Right renal pelvis (tissue), 4 donors: ENCODE measurements at regions not wholly inside any gene's neighbourhood (a gene's known extent, or its start where the extent isn't known, plus 50 kb on each side); places are given as distances from the start of the nearest gene placed in this dataset.
"Not testable (repeated sequence)": the region's sequence is repeated elsewhere in the genome, so short reads cannot be mapped to it uniquely, and the experiment has no call there.

ENCODE experiments used
- DNase-seq, 4 donors: peaks; one replicate each; pipeline ENCODE4 v3.0.0-alpha.2; 2013; ENCODE audit warnings: low read depth in 4 of 4, low spot score in 3 of 4, missing footprints in 1 of 4

DNA sequence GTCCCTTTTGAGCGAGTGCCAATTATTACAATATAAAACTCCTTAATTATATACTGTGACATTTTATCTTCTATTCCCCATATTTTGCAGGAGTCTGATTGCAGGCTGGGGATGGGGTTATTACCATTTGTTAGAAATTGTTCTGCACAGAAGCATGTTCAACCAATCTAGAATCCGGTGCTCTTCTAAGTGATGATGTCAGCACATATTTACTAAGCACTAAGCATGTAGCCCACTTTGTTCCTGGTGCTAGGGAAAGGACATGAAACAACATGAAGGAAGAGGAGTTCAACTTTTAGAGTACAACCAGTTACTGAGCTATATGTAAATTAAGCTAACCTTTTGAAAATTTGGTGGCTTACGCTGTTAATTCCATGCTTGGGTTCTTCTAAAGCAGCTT lies 52.8 kb upstream of the IL1RAPL2 start:
- DNase-seq, result no peak

DNA sequence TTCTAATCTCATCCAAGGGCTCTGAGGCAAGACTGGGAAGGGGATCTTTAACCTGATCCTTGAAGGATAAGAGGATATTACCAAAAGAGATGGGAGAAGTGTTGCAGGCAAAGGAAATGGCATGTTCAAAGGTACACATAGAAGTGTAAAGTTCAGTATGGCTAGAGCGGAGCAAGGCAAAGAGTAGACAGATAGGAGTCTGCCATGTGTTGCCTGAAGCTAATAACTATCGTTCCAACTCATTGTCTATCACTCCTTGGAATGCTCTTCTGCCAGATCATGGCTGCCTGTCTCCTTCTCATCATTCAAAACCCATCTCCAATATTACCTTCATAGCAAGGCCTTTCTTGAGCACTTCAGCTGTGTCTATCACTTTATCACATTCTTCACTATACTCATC lies 55.2 kb upstream of the IL1RAPL2 start:
- no peak for DNase-seq

DNA sequence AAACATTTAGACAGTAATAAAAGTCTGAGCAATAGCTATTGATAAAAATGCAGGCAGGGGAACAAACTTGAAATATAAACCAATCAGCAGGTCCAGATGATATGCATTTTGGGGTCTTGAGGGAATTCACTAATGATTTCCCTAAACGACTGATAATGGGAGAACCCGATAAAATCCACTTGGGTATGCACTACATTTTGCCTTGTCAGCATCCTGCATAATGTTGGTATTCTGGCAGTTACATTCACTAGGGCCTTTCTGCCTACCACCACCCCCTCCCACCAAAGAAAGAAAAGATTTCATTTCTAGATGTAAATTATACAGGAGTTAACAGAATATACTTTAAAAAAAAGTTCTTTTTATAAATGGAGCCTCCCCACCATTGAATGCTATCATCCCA lies 63.5 kb upstream of the IL1RAPL2 start:
- DNase-seq, result no peak

DNA sequence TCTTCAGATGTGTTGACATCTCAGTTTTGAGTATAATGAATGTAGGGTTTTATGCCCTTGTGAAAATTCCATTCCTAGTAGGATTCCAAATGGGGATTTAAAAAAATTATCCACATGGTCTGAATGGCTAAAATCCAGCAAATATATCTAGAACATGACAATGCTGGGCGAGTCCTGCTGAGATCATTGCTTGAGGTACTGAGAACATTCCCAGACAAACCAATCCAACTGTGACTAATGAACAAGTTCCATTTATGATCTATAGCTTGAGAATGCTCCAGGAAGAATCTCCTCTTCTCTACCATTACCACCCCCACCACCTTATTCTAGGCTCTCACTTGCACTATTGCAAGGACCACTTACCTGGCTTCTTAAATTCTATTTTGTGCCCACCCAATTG lies 77.2 kb upstream of the IL1RAPL2 start:
- no peak for DNase-seq

DNA sequence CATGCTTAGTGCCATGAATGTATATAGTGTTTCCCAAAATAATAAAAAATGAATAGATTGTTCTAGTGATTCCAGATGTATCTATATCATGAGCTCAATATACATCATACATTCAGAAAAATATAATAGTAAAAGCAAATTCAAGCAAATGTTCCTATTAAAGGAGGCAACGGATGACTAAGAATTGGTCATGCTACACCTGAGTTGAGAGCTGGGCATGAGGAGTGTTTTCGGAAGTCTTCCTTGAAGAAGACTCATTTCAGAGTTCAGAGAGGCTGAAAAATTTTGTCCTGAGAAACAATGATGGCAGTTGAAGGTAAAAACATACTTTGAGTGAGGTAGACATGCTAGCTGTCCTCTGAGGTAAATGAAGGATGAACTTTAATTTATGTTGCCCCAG lies 79.3 kb upstream of the IL1RAPL2 start:
- DNase-seq, result no peak

DNA sequence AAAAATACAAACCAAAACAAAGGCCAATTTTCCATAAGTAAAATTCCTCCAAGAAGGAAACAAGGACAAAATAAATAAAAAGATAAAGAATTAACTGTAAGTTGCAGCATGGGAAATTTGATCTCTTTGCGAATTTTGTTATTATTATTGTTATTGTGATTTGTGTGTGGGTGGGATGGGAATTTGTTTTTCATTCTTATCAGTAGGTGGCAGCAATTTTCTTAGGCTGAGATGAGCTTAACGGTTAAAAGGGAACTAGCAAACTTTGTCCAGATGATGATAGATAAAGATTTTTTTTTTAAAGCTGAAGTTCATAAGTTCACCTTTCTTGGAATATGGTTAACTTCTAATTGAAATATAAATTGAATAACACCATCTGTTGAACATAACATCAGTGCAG lies 83.2 kb upstream of the IL1RAPL2 start:
- DNase-seq, result no peak

DNA sequence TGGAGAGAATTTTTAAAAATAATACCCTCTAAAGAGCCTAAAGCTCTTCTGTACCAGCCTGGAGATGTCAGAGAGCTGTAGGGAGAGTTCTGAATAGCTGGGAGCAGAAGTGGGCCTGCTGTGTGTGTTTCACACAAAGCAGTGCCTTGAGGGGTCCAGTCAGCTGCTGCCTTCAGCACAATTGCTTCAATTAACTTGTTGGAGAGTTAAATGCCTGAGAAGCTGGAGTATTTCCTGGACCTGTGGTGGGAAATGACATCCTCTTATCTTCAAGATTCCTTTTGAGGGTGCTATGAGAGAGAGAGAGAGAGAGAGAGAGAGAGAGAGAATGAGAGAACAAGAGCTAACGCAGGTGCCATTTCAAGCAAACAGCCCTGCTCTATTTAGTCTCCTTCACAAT lies 96.2 kb upstream of the IL1RAPL2 start:
- no peak for DNase-seq

DNA sequence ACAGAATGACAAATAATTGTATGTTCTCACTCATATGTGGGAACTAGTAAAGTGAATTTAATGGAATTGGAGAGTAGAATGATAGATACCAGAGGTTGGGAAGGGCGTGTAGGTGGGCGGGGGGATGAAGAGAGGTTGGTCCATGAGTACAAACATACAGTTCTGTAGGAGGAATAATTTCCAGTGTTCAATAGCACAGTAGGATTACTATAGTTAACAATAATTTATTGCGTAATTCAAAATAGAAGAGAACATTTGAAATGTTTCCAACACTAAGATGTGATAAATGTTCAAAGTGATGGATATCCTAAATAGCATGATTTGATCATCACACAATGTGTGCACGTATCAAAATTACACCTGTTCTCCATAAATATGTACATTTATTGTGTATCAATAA lies 106.2 kb upstream of the IL1RAPL2 start:
- no peak for DNase-seq

DNA sequence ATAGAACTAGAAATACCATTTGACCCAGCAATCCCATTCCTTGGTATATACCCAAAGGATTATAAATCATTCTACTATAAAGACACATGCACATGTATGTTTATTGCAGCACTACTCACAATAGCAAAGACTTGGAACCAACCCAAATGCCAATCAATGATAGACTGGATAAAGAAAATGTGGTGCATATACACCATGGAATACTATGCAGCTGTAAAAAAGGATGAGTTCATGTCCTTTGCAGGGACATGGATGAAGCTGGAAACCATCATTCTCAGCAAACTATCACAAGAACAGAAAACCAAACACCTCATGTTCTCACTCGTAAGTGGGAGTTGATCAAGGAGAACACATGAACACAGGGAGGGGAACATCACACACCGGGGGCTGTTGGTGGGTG lies 108.9 kb upstream of the IL1RAPL2 start:
- not testable (repeated sequence) for DNase-seq

DNA sequence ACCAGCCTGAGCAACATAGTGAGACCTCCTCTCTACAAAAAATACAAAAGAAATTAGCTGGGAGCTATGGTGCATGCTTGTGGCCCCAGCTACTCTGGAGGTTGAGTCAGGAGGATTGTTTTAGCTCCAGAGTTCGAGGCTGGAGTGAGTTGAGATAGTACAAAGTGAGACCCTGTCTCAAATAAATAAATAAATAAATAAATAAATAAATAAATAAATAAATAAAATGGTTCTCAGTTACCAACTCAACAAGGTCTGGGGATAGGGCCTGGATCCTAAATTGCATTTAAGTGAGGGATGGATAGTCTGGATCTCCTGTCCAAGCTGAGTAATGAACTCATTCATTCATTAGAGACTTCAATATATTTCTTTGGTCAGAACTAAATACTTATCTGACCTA lies 115.7 kb upstream of the IL1RAPL2 start:
- DNase-seq, result no peak

DNA sequence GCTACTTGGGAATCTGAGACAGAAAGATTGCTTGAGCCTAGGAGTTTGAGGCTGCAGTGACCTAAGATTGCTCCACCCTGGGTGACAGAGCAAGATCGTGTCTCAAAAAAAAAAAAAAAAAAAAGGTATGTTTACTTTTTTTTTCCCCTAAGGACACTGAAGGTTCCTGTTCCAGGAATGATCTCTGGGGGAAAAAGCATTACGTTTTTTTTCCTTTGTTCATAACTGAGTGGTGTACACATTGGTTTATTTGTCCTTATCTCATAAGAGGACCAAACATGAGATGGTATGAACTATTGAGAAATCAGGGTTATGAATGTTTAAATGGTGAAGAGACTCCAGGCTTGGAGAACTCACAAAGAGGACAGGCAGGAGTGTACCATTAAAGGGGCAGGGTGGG lies 120.4 kb upstream of the IL1RAPL2 start:
- DNase-seq, result no peak

DNA sequence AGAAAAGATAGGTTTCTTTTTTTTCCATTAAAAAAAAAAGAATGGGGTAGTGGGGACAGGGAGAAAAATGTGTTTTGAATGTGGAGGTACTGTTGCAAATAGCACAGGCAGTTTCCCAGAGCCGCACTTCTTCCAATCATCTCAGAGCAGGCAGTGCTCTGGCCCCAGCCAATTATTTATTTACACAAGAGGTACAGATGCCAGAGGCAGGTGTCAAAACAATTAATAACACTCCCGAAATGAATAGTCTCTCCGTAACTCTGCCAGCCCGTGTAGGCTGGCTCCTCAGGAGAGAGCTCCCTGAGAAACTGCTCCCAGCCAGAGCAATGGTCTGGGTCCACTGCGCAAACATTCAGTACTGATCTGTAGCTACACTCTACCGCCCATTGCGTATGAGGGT lies 130.8 kb upstream of the IL1RAPL2 start:
- DNase-seq, result no peak

DNA sequence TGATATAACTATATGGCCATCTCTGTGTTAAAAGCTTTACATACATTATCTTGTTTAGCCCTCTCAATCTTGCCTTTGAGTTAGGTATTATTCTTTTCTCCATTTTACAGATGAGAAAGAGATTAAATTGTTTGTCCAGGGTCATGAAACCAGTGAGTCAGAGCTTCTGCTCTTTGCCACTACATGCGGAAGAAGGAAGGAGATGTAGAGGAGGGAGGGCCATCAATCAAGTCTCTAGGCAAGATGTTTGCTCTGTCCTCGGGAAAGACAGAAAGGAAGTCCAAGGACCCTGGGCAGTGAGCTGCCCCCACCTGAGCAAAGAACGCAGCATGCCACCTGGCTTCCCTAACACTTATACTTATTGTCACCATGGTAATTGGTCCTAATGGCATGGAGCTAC lies 133.7 kb upstream of the IL1RAPL2 start:
- no peak for DNase-seq

DNA sequence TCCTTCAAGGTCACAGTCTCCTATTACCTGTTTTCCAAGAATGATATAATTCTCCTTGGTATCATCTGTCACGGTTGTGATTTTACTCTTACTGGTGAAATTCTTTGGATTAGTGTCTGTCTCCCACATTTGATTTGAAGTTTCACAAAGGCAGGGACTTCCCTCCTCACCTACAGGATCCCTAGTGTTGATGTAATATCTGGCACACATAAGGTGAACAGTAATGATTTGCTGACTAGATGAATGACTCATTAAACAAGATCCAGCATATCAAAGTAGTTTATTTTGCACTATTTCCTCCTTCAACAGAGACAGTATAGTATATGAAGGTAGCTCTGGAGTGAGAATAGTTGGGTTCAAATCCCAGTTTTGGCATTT lies 135.3 kb upstream of the IL1RAPL2 start:
- DNase-seq, result no peak

DNA sequence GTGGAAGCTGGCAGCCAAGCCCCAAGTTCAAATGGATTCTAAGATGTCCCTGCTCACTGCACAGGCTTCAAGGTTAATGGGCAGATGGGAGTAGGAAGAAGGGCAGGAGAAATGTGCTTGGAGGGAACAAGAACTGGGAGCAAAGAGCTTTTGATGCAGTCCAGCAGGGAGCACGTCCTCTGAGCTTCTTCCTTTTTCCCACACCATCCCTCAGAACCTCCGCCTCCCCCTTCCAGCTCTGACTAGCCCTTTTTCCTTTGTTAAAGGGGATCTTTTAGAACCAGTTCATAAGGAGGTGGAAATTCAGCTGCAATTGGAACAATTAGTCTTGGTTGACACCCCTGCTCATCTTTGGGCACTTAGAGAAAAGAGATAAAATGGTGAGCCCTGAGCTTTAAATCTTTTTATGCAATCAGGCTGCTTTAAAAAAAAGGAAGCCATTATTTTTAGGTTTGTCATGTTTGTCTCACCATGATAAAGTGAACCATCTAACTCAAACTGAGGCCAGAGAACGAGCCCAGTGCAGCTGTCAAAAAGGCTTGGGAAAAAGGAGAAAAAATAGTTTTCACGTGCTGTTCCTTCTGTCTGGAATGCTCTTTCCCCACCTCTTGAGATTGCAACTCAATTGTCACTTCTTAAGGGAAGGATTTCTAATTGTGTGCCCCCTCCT lies 135.8 kb upstream of the IL1RAPL2 start:
- DNase-seq, result no peak

DNA sequence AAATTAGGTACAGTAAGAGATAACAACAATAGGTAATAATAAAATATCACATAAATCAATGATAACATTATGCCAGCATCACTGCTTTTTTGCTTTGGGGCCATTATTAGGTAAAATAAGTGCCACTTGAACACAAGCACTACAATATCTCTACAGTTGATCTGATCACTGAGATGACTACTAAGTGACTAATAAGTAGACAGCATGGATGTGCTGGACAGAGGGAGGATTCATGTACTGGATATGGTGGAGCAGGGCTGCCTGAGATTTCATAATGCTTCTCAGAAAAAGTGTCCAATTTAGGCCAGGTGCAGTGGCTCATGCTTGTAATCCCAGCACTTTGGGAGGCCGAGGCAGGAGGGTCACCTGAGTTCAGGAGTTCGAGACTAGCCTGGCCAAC lies 137.8 kb upstream of the IL1RAPL2 start:
- no peak for DNase-seq

DNA sequence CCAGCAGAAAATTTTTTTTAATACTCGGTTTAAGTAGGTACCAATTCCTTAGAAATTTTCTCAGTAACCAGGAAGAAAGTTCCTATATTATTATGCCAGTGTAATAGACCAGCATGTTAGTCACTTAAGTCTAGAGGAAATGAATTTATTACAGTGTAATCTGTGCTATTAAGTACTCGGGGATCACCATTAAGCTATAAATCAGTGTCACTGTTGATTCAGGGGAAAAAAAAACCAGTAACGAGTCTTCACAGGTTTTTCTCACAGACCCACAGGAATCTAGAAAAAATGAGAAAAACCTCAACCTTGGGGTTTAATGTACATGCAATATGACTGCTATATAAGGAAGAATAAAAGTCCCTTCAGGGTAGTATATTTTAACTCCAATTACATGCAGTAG lies 138.3 kb upstream of the IL1RAPL2 start:
- DNase-seq, result no peak

DNA sequence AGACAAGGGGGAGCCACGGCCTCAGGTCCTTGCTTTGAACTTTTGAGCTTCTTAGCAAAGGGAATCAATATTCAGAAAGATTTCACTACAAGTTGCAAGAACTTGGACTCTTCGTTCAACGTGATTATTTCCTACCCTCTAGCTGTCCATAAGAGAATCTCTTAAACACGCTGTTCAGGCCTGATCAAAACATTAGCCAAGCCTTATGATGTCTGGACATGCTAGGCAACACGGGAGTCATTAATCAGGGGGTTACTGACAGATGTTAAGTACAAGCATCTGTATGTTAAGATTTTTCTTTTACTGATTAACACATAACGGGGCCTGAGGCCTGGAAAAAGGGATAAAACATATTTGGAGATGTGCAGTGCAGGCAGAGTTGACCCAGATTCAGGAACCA lies 138.9 kb upstream of the IL1RAPL2 start:
- DNase-seq, result no peak

DNA sequence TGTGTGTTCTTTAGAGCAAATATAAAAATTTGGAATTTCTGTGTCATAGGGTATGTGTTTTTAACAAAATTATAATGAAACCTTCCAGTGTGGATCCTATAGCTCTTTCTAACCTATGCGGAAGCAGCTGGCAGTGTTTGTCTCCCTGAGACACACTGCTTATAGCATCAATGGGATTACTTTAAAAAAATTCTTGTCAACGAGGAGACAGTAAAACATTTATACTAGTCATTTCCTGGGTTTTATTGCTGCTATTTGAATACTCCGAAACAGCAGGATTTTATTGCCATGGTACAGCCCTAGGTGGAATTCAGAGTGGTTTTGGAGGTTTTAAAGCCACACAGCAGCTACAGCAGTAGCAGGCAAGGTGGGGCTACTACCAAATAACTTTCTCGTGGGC lies 145.1 kb upstream of the IL1RAPL2 start:
- no peak for DNase-seq

DNA sequence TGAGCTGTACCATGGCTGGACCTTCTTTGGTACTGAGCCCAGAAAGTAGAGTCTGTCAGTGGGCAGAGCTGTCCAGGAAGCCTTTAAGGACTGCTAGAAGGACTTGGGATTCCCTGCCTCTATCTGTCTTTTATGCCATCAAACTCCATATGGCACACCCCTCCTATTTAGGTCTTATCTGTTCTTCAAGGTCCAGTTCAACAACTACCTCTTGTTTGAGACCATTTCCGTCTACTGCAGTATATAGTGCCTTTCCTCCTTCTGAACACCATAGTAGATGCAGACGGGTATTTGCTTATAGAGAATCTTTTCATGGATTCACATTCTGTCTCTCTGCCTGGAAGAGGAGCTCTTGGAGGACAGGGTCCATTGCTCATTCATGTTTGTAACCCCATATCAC lies 146.1 kb upstream of the IL1RAPL2 start:
- DNase-seq, result no peak

DNA sequence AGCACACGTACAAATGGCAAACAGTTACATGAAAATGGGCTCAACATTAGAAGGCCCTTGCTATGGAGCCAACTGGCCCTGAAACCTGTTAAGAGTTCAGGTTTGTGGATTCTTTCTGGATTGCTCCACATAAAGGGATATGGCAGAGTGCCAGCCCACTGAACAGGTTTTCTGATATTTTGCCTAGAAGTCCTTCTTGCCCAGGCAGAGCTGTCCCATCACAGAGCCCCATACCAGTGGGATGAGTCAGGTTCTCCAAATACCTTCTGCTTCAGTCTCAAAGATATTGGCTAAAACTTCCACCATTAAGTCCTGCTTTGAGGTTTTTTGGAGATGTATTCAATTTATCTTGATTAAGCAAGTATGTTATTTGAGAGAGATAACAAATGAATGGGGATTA lies 146.8 kb upstream of the IL1RAPL2 start:
- DNase-seq, result no peak

DNA sequence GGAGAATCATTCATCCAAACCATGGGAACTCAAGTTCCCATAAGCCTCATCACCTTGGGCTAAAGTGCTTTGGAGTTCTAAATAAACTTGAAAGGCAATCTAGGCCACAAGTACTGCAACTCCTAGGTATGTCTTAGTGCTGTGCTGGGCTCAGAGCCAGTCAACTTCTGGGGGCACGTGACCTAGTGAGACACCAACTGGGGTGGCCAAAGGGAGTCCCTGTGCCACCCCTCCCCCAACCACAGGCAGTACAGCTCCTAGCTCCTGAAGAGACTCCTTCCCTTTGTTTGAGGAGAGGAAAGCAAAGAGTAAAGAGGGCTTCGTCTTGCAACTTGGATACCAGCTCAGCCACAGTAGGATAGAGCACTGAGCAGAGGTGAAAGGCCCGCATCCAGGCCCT lies 154.2 kb upstream of the IL1RAPL2 start:
- DNase-seq, result no peak

DNA sequence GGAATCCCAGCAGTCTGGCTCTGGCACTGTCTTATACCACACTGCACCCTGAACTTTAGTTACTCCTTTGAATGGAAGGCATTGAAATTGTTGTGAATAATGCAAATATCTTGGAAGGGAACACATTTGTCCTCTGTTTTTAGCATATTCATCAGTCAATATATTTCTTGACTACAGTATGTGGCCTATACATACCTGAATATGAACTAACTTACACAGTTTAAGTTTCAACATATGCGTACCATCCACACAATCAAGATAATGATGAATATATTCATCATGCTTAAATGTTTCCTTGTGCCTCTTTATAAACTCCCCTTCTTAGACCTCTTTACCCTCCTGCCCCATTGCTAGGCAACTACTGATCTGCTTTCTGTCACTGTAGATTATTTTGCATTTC lies 145.7 kb upstream of the ESX1 start:
- DNase-seq, result no peak
